SK-MEL-5 (cell line): ENCODE measurements at regions not wholly inside any gene's neighbourhood (a gene's known extent, or its start where the extent isn't known, plus 50 kb on each side); places are given as distances from the start of the nearest gene placed in this dataset.

Source experiments
- DNase-seq: peaks from one replicate; pipeline ENCODE4 v3.0.0-alpha.2; 2016; ENCODE audit warnings: low read depth, low spot score
- in situ Hi-C: cut with HindIII; loops from 2 replicates; pipeline ENCODE4 v1.10.0; 2016; ENCODE audit warnings: low sequenced_read_pairs, high pct_unique_total_duplicates, low pct_unique_long_range_greater_than_20kb

GRCh38 chr20:59421920-59422637, 121.7 kb downstream of the EDN3 start:
- in situ Hi-C loops = no loop called here
- DNase-seq = no peak

DNA sequence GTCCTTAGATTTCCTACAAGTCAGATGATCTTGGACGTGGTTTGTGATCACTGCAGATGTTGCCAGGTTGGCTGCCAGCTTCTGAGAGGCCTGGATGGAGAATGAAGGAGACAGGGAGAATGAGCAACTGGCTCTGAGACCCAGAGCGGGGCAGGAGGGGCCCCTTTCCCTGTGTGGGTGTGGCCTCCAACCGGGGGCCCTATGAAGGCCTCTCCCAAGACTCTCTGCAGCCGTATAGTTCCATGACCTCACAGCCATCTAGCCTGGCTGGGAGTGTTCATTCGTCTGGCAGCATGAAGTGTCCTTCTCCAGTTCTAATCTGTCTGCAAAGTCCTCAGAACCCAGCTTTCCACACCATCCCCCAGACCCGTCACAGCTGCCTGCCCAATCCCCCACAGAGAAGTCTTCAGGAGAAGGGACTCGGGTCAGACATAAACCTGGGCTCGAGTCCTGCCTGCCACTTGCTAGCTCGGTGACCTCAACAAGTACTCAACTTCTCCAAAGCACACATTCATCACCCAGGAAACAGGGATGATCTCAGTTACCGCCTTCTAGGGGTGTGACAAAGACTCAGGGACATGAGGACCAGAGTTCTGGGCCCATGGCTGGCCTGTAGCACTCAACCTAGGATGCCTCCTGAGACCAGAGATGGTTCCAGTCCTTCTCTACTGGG, 122.6 kb downstream of the EDN3 start:
- no peak for DNase-seq
- in situ Hi-C loops = no loop called here

- in situ Hi-C loops = no loop called here
- DNase-seq = no peak
These were observed 124.6 kb downstream of the EDN3 start for GRCh38 chr20:59424976-59425375.

DNA sequence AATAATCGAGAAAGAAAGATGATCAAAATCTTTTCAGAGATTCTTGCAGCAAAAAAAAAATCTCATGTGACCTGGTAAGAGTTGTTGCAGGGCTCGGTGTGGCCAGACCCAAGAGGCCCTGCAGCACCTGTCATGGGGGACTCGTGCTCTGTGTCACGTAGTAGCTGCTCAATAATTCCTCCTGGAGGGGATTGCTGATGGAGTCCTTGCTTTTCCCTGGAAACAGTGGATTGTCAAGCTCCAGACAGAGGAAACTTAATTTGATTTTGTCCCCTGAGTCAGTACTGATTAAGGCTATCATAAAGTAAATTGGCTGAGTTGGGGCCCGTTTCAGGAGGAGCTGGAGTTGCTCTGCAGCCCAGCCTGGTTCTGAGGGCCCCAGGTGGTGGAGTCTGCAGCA, 125.2 kb downstream of the EDN3 start:
- in situ Hi-C loops = no loop called here
- no peak for DNase-seq

- in situ Hi-C loops = no loop called here
- no peak for DNase-seq
These were observed 127.6 kb downstream of the EDN3 start for GRCh38 chr20:59428006-59428405.

DNA sequence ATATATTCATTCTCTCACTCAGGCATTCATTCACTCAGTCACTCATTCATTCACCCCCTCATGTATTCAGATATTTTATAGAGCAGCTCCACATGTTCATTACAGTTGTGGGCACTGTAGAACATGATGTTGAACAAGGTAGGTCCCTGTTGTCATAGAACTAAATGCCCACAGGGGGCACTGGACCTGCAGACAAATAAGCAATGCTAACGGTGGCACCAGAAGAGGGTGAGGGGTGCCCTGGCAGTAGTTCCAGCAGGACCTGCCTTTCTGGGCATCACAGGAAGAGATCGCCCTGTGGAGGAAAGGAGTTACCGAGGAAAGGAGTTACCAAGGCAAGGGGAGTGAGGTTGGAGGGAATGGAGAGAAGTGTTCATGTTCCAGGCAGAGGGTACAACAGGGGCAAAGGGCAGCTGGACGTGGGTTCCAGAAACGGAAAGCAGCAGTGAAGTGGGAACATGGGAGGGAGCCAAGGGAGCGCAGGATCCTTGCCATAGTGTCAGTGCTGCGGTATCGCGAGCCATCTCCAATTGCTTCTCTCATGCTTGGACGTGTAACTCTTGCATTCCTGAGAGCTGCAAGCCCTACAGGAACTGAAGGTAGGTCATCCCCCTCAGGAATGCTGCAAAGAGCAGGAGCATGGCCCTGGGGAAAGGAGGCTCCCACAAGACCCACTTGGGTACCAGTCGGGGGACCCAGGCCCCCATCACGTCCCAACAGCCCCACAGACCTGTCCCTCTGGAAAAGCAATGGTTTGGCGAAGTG, 128.2 kb downstream of the EDN3 start:
- DNase-seq = peak; percentile 59
- in situ Hi-C loops = no loop called here

DNA sequence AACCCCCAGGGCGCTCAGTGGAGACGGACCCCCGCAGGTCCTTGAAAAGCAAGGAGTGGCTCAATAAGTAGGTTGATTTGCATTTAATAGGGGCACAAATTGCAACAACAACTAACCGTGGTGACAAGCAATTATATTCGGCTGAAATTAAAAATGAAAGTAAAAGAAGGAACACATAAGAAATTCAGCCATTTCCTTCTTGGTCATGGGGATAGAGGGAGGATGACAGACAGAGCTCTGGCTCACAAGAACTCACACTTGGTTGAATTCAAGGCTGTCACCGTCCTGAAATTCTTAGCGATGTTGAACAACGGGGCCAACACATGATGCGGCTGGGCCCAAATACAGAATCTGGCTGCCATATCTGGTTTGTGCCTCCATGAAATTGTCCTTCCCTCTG, 129.0 kb downstream of the EDN3 start:
- in situ Hi-C loops = no loop called here
- no peak for DNase-seq

- in situ Hi-C loops = no loop called here
- DNase-seq = no peak
These were observed 130.6 kb downstream of the EDN3 start for GRCh38 chr20:59431014-59431413.

DNA sequence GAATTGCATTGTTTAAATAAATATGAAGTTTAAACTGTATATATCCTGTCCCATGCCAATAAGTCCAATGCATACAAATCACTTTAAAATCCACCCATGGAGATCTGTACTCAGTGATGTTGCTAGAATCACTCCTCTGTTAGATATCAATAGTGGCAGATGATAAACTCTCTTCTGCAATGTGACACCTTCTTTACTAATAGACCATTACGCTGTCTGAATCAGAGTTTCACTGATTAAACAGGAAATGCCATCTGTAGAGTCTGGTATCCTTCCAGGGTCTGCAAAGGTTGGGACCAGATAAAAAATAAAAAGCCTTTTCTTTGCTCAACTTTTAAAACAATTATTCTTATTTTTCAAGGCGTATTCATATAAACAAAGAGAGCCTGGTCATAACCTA, 134.5 kb downstream of the EDN3 start:
- in situ Hi-C loops = no loop called here
- DNase-seq = no peak

DNA sequence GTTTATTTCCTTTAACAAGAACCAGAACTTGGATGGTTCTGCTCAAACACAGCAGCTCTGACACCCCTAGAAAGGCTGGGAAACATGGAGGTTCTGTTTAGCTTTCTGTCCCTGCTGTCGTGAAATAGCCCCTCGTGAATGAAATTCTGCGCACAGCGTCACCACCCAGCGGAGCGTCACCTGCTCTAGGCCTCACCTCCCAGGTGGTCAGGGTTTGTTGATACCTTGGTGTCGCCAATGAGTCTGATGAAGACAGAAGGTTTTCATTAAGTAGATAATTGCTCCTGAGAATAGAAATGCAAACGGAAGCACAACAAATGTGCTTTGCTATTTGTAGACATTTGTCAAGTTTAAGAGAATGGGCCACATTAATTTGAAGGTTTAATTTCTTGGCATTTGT, 135.1 kb downstream of the EDN3 start:
- DNase-seq = no peak
- in situ Hi-C loops = no loop called here

- DNase-seq = no peak
- in situ Hi-C loops = no loop called here
These were observed 137.2 kb downstream of the EDN3 start for GRCh38 chr20:59437601-59438031.

- in situ Hi-C loops = no loop called here
- no peak for DNase-seq
These were observed 137.8 kb downstream of the EDN3 start for GRCh38 chr20:59438201-59438600.

- DNase-seq = peak; percentile 39
- in situ Hi-C loops = no loop called here
These were observed 138.8 kb downstream of the EDN3 start for GRCh38 chr20:59439243-59439642.

DNA sequence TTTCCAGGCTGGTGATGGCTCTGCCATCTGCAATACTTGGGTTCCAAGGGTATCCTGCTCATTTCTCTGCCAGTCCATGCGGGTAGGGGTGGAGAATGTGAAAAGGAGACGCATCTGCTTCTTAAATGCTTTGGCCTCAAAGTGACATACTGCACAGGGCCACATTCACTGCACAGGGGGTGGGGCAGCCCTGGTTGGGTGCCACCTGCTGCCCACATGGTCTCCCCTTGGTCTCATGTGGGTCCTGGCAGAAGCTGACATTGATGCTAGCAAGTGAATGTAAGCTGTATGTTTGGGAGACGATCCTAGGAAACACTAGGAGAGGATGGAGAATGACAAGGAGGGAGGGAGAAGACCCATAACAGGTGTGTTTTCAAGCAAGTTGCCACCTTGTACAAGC, 140.9 kb downstream of the EDN3 start:
- in situ Hi-C loops = no loop called here
- no peak for DNase-seq

DNA sequence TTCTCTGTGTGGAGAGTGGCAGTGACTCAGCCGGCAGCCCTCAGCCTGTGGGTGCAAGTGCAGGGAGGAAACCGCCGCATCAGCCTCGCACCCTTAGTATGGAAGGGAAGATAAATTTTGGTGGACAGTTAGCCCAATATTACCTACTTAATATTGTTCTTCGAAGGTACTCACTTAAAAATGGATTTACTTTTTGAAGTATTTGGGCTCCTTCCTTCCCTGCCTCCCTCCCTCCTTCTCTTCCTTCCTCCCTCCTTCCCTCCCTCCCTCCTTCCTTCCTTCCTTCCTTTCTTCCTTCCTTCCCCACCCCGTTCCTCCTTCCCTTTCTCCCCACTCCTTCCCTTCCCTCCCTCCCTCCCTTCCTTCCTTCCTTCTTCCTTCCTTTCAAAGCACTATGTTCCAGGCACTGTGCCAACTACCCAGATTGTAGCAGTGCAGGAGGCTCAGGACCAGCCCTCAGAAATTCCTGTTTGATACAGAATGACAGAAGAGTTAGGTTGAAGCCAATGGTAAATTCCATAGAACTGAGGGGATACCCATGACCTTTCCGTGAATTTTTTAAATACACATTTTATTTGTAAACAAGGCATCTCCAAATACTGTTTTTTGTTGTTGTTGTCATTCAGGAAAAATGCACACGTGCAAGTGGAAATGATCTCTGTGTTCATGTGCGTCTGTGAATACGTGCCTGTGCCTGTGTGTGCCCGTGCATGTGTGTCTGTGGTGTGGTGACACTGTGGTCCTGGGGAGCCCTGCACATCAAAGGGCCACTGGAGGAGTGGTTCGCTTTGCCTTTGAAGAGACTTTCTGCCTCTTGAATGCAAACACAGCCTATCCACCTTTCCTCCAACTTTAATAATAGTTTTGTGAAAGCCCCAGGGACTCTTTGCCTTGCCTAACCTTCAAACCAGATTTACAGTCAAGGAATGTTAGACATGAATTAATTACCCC, 141.7 kb downstream of the EDN3 start:
- in situ Hi-C loops = no loop called here

GRCh38 chr20:59443550-59443949, 143.1 kb downstream of the EDN3 start:
- in situ Hi-C loops = no loop called here
- no peak for DNase-seq

More for the DNA sequence above, 141.7 kb downstream of the EDN3 start:
- no peak for DNase-seq

DNA sequence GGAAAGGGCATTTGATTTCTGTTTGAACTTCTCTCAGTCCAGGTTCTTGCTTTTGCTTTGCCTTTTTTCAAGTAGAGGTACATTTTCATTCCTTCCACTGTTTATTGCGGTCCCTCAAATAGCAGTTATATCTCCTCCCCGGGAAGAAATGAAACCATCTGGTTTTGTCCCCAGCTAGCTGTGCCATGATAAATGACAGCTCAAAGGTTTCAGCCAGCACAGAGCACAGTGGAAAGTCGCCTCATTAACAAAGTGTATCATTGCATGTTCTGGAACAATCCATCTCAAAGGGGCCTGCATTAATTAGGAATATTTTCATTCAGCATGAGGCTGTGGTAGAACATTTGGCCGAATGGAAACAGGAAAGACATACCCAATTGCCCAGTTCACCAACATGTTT, 146.0 kb downstream of the EDN3 start:
- in situ Hi-C loops = no loop called here

GRCh38 chr20:59448196-59448595, 147.8 kb downstream of the EDN3 start:
- in situ Hi-C loops = no loop called here

More for the DNA sequence above, 146.0 kb downstream of the EDN3 start:
- DNase-seq = no peak

More at GRCh38 chr20:59448196-59448595, 147.8 kb downstream of the EDN3 start:
- no peak for DNase-seq
